ENCODE measurements at regions not wholly inside any gene's neighbourhood (a gene's known extent, or its start where the extent isn't known, plus 50 kb on each side); places are given as distances from the start of the nearest gene placed in this dataset.
"Not testable (repeated sequence)": the region's sequence is repeated elsewhere in the genome, so short reads cannot be mapped to it uniquely, and the experiment has no call there.

DNA sequence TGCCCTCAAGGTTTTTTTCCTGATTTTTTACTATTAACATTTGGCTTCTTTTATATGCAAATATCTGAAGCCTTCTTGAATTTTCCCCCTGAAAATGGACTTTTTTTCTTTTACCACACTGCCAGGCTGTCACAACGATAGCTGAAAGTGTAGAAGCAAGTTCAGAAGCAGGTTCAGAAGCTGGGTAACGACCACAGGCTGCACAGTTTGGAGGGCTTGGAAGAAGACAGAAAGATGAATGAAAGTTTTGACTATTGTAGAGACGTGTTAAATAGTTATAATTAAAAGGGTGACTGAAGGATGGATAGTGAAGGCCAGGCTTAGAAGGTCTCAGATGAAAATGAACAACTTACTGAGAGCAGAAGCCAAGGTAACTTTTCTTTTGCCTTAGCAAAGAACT is 826.4 kb downstream of the FOXD4L5 start:
- H4K5ac ChIP-seq (ENCODE audit: insufficient read length, low read depth, low read length); H4K20me1 ChIP-seq (replicated peaks in 1 of 2; ENCODE audit: control insufficient read depth in 1 of 2, insufficient read depth in 2 of 2, low read length in 2 of 2); CTCF ChIA-PET (ENCODE audit: partially characterized antibody); H2AFZ ChIP-seq (ENCODE audit: low read length); H3K4me1 ChIP-seq (replicated peaks in 1 of 4; ENCODE audit: control insufficient read depth in 3 of 4, insufficient read depth in 4 of 4, low read length in 3 of 4); POLR2A ChIA-PET (ENCODE audit: partially characterized antibody); H3K4me2 ChIP-seq (ENCODE audit: insufficient read depth in 1 of 2, low read depth in 2 of 2, low read length in 2 of 2); H2BK5ac ChIP-seq (ENCODE audit: low read depth, low read length); H3K23ac ChIP-seq (ENCODE audit: insufficient read length); H2BK12ac ChIP-seq (ENCODE audit: low read depth, low read length); DNase-seq (ENCODE audit: low read depth in 1 of 2, low spot score in 2 of 2); H4K8ac ChIP-seq (ENCODE audit: extremely low read depth, insufficient read depth, low read length); H3K9ac ChIP-seq (replicated peaks in 1 of 4; ENCODE audit: extremely low read depth in 1 of 4, low read depth in 3 of 4, low read length in 3 of 4); H3K4me3 ChIP-seq (ENCODE audit: extremely low read depth in 1 of 4, insufficient read depth in 2 of 4, low read depth in 3 of 4, low read length in 4 of 4); FAIRE-seq; H2BK120ac ChIP-seq (replicated peaks; ENCODE audit: low read depth, low read length); H3K27ac ChIP-seq (ENCODE audit: low read depth, low read length); H3K18ac ChIP-seq (ENCODE audit: extremely low read depth, low read length); H2AK5ac ChIP-seq (ENCODE audit: low read depth, low read length); H3K36me3 ChIP-seq (ENCODE audit: control insufficient read depth in 2 of 4, insufficient read depth in 4 of 4, low read length in 3 of 4); H3K23me2 ChIP-seq (ENCODE audit: low read depth, low read length); H3K27me3 ChIP-seq (replicated peaks in 1 of 4; ENCODE audit: control insufficient read depth in 3 of 4, extremely low read depth in 1 of 4, insufficient read depth in 3 of 4, low read length in 3 of 4); H2BK20ac ChIP-seq (ENCODE audit: low read length); H3K79me2 ChIP-seq (ENCODE audit: control insufficient read depth in 1 of 2, insufficient read depth in 2 of 2, low read length in 2 of 2); H3K79me1 ChIP-seq (ENCODE audit: low read depth, low read length); H3K4ac ChIP-seq (replicated peaks; ENCODE audit: insufficient read length, low read depth, low read length); H4K91ac ChIP-seq (replicated peaks; ENCODE audit: insufficient read length, low read length); H3K56ac ChIP-seq (replicated peaks; ENCODE audit: insufficient read length, low read depth, low read length); H2BK15ac ChIP-seq (ENCODE audit: low read length); H3K14ac ChIP-seq (ENCODE audit: insufficient read length); H3K9me3 ChIP-seq (ENCODE audit: insufficient read depth in 2 of 2, low read depth in 1 of 2, low read length in 1 of 2): not testable (repeated sequence)
- 82% methylated on average over 3 of the region's 3 CpGs; no CpG with 5 or more reads in 1 of the 2 experiments for WGBS, 2 experiments (ENCODE audit: extremely low coverage in 1 of 2, insufficient coverage in 1 of 2, insufficient read length in 1 of 2, insufficient replicate concordance in 2 of 2, low coverage in 1 of 2, low lambda C conversion rate in 2 of 2, missing lambda C conversion rate in 1 of 2)

- H3K4me3 ChIP-seq (ENCODE audit: extremely low read depth in 1 of 4, insufficient read depth in 2 of 4, low read depth in 3 of 4, low read length in 4 of 4); H2BK5ac ChIP-seq (ENCODE audit: low read depth, low read length); H3K9ac ChIP-seq (replicated peaks in 1 of 4; ENCODE audit: extremely low read depth in 1 of 4, low read depth in 3 of 4, low read length in 3 of 4); H2AK5ac ChIP-seq (ENCODE audit: low read depth, low read length); H3K9me3 ChIP-seq (ENCODE audit: insufficient read depth in 2 of 2, low read depth in 1 of 2, low read length in 1 of 2); H3K4ac ChIP-seq (replicated peaks; ENCODE audit: insufficient read length, low read depth, low read length); DNase-seq (ENCODE audit: low read depth in 1 of 2, low spot score in 2 of 2); H3K14ac ChIP-seq (ENCODE audit: insufficient read length); CTCF ChIA-PET (ENCODE audit: partially characterized antibody); POLR2A ChIA-PET (ENCODE audit: partially characterized antibody); H4K8ac ChIP-seq (ENCODE audit: extremely low read depth, insufficient read depth, low read length); H3K79me1 ChIP-seq (ENCODE audit: low read depth, low read length); H3K23me2 ChIP-seq (ENCODE audit: low read depth, low read length); H2BK120ac ChIP-seq (replicated peaks; ENCODE audit: low read depth, low read length); H3K27me3 ChIP-seq (replicated peaks in 1 of 4; ENCODE audit: control insufficient read depth in 3 of 4, extremely low read depth in 1 of 4, insufficient read depth in 3 of 4, low read length in 3 of 4); H3K18ac ChIP-seq (ENCODE audit: extremely low read depth, low read length); H2AFZ ChIP-seq (ENCODE audit: low read length); H3K79me2 ChIP-seq (ENCODE audit: control insufficient read depth in 1 of 2, insufficient read depth in 2 of 2, low read length in 2 of 2); H4K20me1 ChIP-seq (replicated peaks in 1 of 2; ENCODE audit: control insufficient read depth in 1 of 2, insufficient read depth in 2 of 2, low read length in 2 of 2); H2BK12ac ChIP-seq (ENCODE audit: low read depth, low read length); H3K36me3 ChIP-seq (ENCODE audit: control insufficient read depth in 2 of 4, insufficient read depth in 4 of 4, low read length in 3 of 4); H3K4me2 ChIP-seq (ENCODE audit: insufficient read depth in 1 of 2, low read depth in 2 of 2, low read length in 2 of 2); FAIRE-seq; H4K91ac ChIP-seq (replicated peaks; ENCODE audit: insufficient read length, low read length); H3K27ac ChIP-seq (ENCODE audit: low read depth, low read length); H4K5ac ChIP-seq (ENCODE audit: insufficient read length, low read depth, low read length); H2BK15ac ChIP-seq (ENCODE audit: low read length); H2BK20ac ChIP-seq (ENCODE audit: low read length); H3K4me1 ChIP-seq (replicated peaks in 1 of 4; ENCODE audit: control insufficient read depth in 3 of 4, insufficient read depth in 4 of 4, low read length in 3 of 4); H3K56ac ChIP-seq (replicated peaks; ENCODE audit: insufficient read length, low read depth, low read length); H3K23ac ChIP-seq (ENCODE audit: insufficient read length): not testable (repeated sequence)
- whole genome bisulfite sequencing, 2 experiments (ENCODE audit: extremely low coverage in 1 of 2, insufficient coverage in 1 of 2, insufficient read length in 1 of 2, insufficient replicate concordance in 2 of 2, low coverage in 1 of 2, low lambda C conversion rate in 2 of 2, missing lambda C conversion rate in 1 of 2), result 88% methylated on average over 1 of the region's 1 CpG; no CpG with 5 or more reads in 1 of the 2 experiments
These were observed 829.8 kb downstream of the FOXD4L5 start for GRCh38 chr9:64455107-64455648.
